Embryonic facial prominence (tissue), 1 donor: ENCODE measurements at regions not wholly inside any gene's neighbourhood (a gene's known extent, or its start where the extent isn't known, plus 50 kb on each side); places are given as distances from the start of the nearest gene placed in this dataset.

Experiments
- DNase-seq: peaks from one replicate; pipeline ENCODE4 v3.0.0-alpha.2; 2016; ENCODE audit errors: extremely low spot score

DNA sequence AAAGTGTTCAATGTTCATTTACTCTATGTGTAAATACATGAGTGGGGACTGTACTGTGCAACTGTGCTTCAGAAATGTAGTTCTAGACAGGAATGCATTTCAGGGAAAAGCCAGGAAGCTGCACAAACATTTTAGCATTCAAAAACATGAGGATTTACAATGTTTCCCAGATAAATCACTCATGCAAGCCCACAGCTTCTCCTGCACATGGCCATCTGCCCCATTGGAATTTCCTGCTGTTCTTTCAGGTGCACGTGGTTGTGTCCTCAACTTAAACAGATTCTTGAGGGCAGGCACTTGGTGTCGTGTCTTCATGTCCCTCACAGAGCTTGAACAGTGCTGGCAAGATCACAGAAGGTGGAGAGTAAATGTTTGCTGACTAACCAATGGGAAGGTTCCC is 101.5 kb downstream of the UNC5CL start:
- DNase-seq: no peak

DNA sequence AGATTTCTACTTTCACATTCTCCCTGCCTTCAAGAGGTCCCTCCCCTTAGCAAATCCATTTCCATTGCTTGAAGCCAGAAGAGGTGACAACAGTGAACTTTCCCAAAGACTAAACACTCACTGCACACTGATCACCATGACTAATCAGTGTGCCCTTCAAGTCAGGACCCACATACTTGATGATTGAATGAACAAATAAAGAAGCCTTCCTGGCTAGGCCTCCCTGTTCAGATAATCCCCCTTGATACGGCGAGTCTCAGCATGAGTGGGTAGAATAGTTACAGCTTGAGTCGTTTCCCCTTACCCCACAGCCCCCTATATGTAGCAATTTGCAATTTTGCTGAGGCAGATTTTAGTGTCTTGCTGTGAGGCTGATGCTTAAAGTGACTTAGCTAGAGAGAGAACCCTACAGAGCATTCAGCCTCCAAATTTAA is 102.2 kb downstream of the UNC5CL start:
- no peak for DNase-seq

GRCh38 chr6:40933864-40934263 is 105.2 kb downstream of the UNC5CL start:
- DNase-seq: no peak

- no peak for DNase-seq
Observed at GRCh38 chr6:40932953-40933352, 106.1 kb downstream of the UNC5CL start.

DNA sequence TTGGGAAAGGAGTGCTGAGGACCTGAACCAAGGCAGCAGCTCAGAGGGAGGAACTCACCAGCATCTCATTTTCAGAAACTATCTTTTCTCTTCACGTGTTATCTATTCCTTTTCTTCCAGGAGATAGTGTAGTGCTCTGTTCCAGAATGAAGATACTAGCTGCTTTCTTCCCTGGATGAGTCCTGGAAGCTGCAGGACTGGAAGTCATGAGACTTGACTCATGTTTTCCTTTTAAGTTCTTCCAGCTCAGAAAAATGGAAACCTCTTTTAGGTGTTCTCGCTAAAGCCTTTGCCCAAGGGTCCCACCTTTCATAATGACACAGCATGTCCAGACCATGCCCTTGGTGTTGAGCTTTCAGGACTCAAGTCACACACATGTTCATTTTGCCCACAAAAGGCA is 106.7 kb downstream of the UNC5CL start:
- DNase-seq: no peak

GRCh38 chr6:40931931-40932330 is 107.1 kb downstream of the UNC5CL start:
- no peak for DNase-seq

- no peak for DNase-seq
Observed at GRCh38 chr6:40930555-40930954, 108.5 kb downstream of the UNC5CL start.

GRCh38 chr6:40930045-40930444 is 109.0 kb downstream of the UNC5CL start:
- no peak for DNase-seq

DNA sequence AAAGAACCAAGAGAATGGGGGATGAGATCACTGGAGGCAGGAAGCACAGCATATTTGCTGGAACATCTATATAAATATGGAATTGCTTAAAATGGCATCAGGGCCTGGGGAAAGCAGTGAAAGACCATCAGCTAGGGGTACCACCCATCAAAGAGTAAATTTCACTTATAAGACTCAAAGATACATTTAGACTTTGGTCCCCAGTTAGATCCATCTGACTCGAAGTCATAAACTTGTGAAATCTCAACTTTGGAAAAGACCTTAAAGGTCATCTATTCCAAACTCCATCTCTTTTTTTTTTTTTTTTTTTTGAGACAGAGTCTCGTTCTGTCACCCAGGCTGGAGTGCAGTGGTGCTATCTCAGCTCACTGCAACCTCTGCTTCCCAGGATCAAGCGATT is 109.8 kb downstream of the UNC5CL start:
- DNase-seq: no peak

- no peak for DNase-seq
Observed at GRCh38 chr6:40928763-40929162, 110.3 kb downstream of the UNC5CL start.

- no peak for DNase-seq
Observed at GRCh38 chr6:40928307-40928706, 110.7 kb downstream of the UNC5CL start.

GRCh38 chr6:40925341-40925740 is 113.7 kb downstream of the UNC5CL start:
- no peak for DNase-seq

DNA sequence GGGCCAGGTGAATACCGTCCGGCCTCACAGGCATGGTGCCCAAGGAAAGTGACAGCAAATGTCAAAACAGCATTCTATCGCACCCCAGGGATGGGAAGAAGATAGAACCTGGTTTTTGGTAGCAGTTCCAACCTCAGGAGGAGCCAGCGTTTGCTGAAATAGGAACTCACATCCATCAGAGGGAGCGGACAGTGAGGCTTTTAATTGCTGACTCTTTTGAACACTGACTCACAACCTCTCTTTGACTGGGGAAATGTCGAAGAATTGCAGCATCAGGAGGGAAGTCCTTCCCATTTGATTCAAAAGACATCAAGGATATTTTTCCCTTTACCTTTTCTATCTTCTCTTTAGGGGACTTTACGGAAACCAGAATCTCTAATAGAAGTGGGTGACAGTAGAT is 114.2 kb downstream of the UNC5CL start:
- no peak for DNase-seq

- DNase-seq: no peak
Observed at GRCh38 chr6:40923880-40924279, 115.1 kb downstream of the UNC5CL start.

DNA sequence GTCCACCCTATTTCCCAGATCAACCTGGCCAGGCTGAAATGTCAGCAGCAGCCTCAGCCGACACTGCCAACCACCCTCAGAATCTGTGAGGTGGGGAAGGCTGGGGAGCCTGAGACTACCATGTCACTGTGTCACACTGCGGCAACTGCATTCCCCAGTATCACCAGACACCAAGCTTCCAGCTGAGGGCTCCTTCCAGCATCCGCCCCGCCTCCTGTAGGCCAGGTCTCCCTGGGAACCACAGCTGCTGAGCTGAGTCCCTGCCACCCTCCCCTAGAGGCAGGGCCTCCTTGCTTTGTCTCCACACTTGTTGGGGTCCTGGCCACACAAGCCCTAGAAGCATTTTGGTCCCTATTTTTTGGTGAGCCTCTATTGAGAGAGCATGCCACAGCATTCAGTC is 115.7 kb downstream of the UNC5CL start:
- DNase-seq: no peak

DNA sequence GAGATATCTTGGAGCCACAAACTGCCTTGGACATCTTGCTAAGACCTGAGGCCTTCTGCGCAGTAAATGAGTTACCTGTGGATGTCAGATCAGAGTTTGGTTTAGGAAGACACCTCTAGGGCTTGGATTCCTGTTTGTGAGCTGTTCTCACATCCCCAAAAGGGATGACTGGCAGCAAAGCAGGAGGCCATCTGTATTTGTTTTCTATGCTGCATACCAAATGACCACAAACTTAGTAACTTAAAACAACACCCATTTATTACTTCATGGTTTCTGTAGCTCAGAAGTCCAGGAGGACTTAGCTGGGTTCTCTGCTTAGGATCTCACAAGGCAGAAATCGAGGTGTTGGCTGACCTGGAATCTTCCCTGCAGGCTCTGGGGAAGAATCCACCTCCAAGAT is 116.7 kb downstream of the UNC5CL start:
- DNase-seq: no peak

- no peak for DNase-seq
Observed at GRCh38 chr6:40918040-40918651, 120.9 kb downstream of the UNC5CL start.

DNA sequence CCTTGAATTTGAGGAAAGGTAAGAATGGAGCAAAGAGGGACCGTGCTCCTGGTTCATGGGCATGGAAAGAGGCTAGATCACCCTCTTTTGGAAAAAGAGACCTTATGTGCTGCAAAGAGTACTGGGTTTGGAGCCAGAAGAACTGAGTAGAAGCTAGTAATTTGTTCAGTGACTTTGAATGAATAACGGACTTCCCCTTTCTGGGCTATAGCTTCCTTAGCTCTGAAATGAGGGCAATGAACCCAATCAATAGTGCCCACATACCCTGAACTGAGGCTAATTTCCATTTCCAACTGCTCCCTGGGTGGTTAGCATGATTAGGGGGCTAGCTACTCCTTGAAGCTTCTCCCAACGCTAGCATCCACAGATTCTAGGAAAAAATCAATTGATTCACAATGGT is 121.4 kb downstream of the UNC5CL start:
- DNase-seq: no peak

- DNase-seq: no peak
Observed at GRCh38 chr6:40916845-40917244, 122.2 kb downstream of the UNC5CL start.

GRCh38 chr6:40915165-40915564 is 123.9 kb downstream of the UNC5CL start:
- no peak for DNase-seq

DNA sequence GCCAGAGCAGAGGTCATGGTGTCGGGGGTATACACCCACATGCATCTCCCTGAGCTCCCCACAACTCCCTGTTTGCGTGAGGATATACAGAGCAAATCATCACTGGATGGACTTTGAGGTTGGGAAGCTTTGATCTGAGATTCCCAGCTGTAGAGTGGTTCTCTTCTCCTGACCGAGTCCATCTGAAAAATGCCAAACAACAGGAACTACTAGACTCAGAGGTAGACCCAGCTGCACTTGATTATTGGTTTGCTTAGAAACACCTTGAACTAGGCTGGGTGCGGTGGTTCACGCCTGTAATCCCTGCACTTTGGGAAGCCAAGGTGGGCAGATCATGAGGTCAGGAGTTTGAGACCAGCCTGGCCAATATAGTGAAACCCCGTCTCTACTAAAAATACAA is 125.0 kb downstream of the UNC5CL start:
- DNase-seq: no peak

DNA sequence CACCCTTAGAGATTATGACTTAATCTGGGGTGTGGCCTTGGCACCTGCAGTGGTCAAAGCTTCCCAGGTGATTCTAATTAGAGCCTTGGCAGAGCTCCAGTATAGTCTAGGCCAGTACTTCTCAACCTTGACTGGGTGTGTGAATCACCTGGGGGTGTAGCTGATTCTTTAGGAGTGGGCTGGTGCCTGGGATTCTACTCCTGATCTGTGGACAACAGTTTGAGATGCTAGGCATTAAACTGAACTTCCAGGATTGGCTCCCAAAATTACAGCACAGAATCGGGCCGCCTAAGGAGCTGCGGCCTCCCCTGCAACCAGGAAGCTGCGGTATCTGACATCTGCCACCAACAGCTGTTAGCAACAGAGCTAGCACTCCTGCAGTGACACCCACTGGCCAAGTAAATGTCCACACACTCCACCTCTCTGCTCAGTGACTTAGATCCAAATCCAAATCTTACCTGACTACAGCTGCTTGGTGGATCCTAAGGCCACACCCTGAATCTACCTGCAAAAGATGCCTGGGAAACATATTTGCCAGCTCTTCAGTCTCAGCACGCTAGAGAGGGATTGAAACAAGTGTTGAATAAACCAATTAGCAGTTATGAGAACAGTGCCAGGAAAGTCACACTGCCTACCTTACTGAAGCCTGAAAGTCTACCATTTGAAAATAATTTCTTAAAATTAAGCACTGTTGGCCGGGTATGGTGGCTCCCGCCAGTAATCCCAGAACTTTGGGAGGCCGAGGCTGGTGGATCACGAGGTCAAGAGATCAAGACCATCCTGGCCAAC is 126.7 kb downstream of the UNC5CL start:
- DNase-seq: peak; percentile 25

GRCh38 chr6:40910260-40910893 is 128.6 kb downstream of the UNC5CL start:
- no peak for DNase-seq
